ENCODE measurements at regions not wholly inside any gene's neighbourhood (a gene's known extent, or its start where the extent isn't known, plus 50 kb on each side); places are given as distances from the start of the nearest gene placed in this dataset.

DNA sequence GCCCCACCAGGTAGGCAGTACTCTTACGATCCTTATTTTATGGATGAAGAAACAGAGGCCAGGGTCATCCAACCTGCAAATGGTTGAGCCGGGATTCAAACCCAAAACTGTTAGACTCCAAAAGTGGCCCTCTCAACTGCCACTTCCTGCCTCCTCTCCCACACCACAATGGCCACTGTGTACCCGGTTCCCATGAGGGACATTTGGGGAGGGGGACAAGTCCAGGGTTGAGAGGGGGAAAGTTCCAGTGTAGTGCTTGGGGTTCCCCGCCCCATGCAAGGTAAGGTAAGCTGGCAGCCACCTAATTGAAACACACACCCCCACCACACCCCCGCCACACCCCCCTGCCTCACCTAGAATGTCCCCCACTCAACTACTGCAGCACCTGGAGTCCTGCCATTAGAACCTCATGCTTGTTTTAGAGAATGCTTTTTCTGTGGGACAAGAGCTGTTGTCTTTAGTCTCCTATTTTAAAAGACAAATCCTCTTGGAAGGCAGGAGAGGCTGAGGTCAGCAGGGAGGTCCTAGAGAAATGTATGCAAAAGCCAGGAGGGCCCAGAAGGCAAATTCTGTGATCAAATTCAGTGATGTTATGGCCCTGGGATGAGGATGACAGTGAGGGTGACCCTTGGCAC is 145.2 kb downstream of the ZFP36L2 start:
- peaks cover 33% of the 10 kb centered on the region for H3K4me1 Mint-ChIP-seq
- peaks cover 11% of the 10 kb centered on the region for H3K4me1 ChIP-seq (ENCODE audit: insufficient read depth)
- H3K4me3 Mint-ChIP-seq, result no peak overlapping the region
- no peak overlapping the region for H3K27ac Mint-ChIP-seq
- H3K9me3 Mint-ChIP-seq, result no peaks in the 10 kb centered on the region
- ATAC-seq (no peak), DNase-seq (ENCODE audit: low spot score) (no peak)
- H3K79me2 ChIP-seq (replicated peaks; ENCODE audit: insufficient read depth), result no peaks in the 10 kb centered on the region
- H3K27me3 Mint-ChIP-seq (ENCODE audit: insufficient read depth, low read depth, poor library complexity), result peaks cover 11% of the 10 kb centered on the region
- H3F3A ChIP-seq (replicated peaks; ENCODE audit: low read depth), result no peaks in the 10 kb centered on the region
- no peaks in the 10 kb centered on the region for H3K36me3 Mint-ChIP-seq (ENCODE audit: low read depth)
- TF ChIP-seq POLR2AphosphoS5 (IDR thresholded peaks at IDR 0.05; ENCODE audit: low read depth), result no peak
- no peak for TF ChIP-seq EZH2 (IDR thresholded peaks at IDR 0.05; ENCODE audit: low read depth, unreplicated experiment)
- TF ChIP-seq ZNF114 (CRISPR knock-in tag; IDR thresholded peaks at IDR 0.05), result no peak
- no peak for TF ChIP-seq STAT1 (IDR thresholded peaks at IDR 0.05; ENCODE audit: unreplicated experiment)
- no peak for TF ChIP-seq EZH2phosphoT487 (IDR thresholded peaks at IDR 0.05; ENCODE audit: unreplicated experiment)
- TF ChIP-seq NANOG (IDR thresholded peaks at IDR 0.05; ENCODE audit: borderline replicate concordance), result no peak
- TF ChIP-seq, protein P1, sequence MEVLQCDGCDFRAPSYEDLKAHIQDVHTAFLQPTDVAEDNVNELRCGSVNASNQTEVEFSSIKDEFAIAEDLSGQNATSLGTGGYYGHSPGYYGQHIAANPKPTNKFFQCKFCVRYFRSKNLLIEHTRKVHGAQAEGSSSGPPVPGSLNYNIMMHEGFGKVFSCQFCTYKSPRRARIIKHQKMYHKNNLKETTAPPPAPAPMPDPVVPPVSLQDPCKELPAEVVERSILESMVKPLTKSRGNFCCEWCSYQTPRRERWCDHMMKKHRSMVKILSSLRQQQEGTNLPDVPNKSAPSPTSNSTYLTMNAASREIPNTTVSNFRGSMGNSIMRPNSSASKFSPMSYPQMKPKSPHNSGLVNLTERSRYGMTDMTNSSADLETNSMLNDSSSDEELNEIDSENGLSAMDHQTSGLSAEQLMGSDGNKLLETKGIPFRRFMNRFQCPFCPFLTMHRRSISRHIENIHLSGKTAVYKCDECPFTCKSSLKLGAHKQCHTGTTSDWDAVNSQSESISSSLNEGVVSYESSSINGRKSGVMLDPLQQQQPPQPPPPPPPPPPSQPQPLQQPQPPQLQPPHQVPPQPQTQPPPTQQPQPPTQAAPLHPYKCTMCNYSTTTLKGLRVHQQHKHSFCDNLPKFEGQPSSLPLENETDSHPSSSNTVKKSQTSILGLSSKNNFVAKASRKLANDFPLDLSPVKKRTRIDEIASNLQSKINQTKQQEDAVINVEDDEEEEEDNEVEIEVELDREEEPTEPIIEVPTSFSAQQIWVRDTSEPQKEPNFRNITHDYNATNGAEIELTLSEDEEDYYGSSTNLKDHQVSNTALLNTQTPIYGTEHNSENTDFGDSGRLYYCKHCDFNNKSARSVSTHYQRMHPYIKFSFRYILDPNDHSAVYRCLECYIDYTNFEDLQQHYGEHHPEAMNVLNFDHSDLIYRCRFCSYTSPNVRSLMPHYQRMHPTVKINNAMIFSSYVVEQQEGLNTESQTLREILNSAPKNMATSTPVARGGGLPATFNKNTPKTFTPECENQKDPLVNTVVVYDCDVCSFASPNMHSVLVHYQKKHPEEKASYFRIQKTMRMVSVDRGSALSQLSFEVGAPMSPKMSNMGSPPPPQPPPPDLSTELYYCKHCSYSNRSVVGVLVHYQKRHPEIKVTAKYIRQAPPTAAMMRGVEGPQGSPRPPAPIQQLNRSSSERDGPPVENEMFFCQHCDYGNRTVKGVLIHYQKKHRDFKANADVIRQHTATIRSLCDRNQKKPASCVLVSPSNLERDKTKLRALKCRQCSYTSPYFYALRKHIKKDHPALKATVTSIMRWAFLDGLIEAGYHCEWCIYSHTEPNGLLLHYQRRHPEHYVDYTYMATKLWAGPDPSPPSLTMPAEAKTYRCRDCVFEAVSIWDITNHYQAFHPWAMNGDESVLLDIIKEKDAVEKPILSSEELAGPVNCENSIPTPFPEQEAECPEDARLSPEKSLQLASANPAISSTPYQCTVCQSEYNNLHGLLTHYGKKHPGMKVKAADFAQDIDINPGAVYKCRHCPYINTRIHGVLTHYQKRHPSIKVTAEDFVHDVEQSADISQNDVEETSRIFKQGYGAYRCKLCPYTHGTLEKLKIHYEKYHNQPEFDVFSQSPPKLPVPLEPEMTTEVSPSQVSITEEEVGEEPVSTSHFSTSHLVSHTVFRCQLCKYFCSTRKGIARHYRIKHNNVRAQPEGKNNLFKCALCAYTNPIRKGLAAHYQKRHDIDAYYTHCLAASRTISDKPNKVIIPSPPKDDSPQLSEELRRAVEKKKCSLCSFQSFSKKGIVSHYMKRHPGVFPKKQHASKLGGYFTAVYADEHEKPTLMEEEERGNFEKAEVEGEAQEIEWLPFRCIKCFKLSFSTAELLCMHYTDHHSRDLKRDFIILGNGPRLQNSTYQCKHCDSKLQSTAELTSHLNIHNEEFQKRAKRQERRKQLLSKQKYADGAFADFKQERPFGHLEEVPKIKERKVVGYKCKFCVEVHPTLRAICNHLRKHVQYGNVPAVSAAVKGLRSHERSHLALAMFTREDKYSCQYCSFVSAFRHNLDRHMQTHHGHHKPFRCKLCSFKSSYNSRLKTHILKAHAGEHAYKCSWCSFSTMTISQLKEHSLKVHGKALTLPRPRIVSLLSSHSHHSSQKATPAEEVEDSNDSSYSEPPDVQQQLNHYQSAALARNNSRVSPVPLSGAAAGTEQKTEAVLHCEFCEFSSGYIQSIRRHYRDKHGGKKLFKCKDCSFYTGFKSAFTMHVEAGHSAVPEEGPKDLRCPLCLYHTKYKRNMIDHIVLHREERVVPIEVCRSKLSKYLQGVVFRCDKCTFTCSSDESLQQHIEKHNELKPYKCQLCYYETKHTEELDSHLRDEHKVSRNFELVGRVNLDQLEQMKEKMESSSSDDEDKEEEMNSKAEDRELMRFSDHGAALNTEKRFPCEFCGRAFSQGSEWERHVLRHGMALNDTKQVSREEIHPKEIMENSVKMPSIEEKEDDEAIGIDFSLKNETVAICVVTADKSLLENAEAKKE (CRISPR knock-in tag; IDR thresholded peaks at IDR 0.05), result no peak
- TF ChIP-seq, protein P2, sequence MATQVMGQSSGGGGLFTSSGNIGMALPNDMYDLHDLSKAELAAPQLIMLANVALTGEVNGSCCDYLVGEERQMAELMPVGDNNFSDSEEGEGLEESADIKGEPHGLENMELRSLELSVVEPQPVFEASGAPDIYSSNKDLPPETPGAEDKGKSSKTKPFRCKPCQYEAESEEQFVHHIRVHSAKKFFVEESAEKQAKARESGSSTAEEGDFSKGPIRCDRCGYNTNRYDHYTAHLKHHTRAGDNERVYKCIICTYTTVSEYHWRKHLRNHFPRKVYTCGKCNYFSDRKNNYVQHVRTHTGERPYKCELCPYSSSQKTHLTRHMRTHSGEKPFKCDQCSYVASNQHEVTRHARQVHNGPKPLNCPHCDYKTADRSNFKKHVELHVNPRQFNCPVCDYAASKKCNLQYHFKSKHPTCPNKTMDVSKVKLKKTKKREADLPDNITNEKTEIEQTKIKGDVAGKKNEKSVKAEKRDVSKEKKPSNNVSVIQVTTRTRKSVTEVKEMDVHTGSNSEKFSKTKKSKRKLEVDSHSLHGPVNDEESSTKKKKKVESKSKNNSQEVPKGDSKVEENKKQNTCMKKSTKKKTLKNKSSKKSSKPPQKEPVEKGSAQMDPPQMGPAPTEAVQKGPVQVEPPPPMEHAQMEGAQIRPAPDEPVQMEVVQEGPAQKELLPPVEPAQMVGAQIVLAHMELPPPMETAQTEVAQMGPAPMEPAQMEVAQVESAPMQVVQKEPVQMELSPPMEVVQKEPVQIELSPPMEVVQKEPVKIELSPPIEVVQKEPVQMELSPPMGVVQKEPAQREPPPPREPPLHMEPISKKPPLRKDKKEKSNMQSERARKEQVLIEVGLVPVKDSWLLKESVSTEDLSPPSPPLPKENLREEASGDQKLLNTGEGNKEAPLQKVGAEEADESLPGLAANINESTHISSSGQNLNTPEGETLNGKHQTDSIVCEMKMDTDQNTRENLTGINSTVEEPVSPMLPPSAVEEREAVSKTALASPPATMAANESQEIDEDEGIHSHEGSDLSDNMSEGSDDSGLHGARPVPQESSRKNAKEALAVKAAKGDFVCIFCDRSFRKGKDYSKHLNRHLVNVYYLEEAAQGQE (IDR thresholded peaks at IDR 0.05; ENCODE audit: unreplicated experiment), result no peak
- TF ChIP-seq, protein P3, sequence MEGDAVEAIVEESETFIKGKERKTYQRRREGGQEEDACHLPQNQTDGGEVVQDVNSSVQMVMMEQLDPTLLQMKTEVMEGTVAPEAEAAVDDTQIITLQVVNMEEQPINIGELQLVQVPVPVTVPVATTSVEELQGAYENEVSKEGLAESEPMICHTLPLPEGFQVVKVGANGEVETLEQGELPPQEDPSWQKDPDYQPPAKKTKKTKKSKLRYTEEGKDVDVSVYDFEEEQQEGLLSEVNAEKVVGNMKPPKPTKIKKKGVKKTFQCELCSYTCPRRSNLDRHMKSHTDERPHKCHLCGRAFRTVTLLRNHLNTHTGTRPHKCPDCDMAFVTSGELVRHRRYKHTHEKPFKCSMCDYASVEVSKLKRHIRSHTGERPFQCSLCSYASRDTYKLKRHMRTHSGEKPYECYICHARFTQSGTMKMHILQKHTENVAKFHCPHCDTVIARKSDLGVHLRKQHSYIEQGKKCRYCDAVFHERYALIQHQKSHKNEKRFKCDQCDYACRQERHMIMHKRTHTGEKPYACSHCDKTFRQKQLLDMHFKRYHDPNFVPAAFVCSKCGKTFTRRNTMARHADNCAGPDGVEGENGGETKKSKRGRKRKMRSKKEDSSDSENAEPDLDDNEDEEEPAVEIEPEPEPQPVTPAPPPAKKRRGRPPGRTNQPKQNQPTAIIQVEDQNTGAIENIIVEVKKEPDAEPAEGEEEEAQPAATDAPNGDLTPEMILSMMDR (conservative IDR thresholded peaks at IDR 0.05; ENCODE audit: low read depth in 2 of 2), result no peak
- no peak for TF ChIP-seq CREB1 (CRISPR knock-in tag; IDR thresholded peaks at IDR 0.05; ENCODE audit: low read depth)
- TF ChIP-seq, protein P4, sequence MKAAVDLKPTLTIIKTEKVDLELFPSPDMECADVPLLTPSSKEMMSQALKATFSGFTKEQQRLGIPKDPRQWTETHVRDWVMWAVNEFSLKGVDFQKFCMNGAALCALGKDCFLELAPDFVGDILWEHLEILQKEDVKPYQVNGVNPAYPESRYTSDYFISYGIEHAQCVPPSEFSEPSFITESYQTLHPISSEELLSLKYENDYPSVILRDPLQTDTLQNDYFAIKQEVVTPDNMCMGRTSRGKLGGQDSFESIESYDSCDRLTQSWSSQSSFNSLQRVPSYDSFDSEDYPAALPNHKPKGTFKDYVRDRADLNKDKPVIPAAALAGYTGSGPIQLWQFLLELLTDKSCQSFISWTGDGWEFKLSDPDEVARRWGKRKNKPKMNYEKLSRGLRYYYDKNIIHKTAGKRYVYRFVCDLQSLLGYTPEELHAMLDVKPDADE (IDR thresholded peaks at IDR 0.05), result no peak
- TF ChIP-seq ZNF331 (CRISPR knock-in tag; IDR thresholded peaks at IDR 0.05; ENCODE audit: low read depth), result no peak
- TF ChIP-seq JUNB (IDR thresholded peaks at IDR 0.05; ENCODE audit: unreplicated experiment), result no peak
- no peaks in the 10 kb centered on the region for H3K27me3 ChIP-seq (ENCODE audit: insufficient read depth)
- no peak overlapping the region for H3K27ac ChIP-seq (ENCODE audit: low read depth)
- no peak overlapping the region for H2AFZ ChIP-seq
- no peaks in the 10 kb centered on the region for H3K36me3 ChIP-seq (ENCODE audit: insufficient read depth)
- no peaks in the 10 kb centered on the region for H3K9me2 ChIP-seq (ENCODE audit: insufficient read depth)
- no peak overlapping the region for H3K4me2 ChIP-seq
- no peak overlapping the region for H3K4me3 ChIP-seq
- no peaks in the 10 kb centered on the region for H4K20me1 ChIP-seq (replicated peaks; ENCODE audit: insufficient read depth)

All from GM23338 (cell line).